GM18517 (cell line): ENCODE measurements at regions not wholly inside any gene's neighbourhood (a gene's known extent, or its start where the extent isn't known, plus 50 kb on each side); places are given as distances from the start of the nearest gene placed in this dataset.
"Not testable (repeated sequence)": the region's sequence is repeated elsewhere in the genome, so short reads cannot be mapped to it uniquely, and the experiment has no call there.

Experiments
- ATAC-seq: cut with Tn5 transposase; IDR thresholded peaks from one replicate; pipeline ENCODE4 v1.9.1; 2021; ENCODE audit warnings: mild to moderate bottlenecking, moderate library complexity; ENCODE audit not compliant: unreplicated experiment

DNA sequence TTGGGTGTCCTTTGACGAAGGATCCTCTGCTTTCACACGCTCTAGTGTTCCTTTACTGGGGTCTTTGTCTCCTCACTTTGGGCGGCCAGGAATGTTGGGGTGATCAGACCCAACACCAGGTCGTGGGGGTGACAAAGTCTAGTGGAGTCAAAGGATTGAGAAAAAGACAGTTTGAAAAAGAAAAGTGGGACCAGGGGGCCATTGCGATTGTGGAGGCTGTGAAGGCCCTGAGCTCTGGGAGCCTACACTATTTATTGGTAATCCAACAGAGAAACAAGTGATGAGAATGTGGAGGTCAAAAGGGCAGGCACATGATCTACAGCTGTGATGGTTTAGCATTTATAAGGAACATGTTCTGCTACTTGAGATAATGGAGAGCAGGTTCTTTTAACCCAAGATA lies 287.1 kb upstream of the MTPN start:
- not testable (repeated sequence) for ATAC-seq

DNA sequence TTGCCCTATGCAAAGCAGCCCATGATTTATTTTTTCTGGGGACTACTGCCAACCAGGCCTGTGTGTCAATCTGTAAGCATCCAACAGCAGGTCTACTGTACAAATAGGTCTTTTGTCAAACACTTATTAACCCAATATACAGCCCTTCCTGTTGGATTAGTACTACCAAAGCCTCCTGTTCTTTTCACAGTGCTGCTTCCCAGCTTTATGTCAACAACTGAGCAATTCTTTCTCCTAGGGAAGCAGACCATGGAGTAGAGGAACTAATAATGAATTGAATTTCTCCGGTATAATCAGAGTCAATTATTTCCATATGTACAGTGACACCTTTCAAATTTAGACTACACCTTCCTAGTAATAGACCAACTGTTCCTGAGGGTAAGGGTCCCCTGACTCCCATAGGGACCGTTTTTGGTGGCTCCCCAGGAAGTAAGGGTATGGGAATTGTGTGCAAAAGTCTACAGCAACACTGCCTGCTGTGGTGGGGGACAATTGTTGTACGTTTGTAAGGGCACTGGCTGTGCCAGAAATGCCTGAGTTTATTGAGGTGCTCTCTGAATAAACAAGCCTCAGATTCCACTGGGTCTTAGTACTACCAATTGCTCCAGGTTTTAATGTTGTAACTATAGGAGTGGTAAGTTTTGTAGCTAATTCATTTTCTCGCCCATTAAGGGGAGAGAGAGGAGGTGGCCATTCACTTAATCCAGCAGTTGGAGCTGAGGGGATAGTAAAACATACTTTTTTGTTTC lies 286.1 kb upstream of the MTPN start:
- not testable (repeated sequence) for ATAC-seq

DNA sequence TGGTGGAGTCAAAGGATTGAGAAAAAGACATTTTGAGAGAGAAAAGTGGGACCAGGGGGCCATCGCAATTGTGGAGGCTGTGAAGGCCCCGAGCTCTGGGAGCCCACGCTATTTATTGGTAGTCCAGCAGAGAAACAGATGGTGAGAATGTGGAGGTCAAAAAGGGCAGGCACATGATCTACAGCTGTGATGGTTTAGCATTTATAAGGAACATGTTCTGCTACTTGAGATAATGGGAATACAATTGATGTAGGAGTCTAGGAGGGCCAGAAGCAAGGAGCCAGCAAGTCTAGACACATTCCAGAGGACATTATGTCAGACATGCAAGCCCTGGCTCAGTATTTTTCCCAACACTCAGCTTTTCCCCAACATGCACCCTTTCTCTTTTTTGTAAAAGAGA lies 283.4 kb upstream of the MTPN start:
- ATAC-seq, result not testable (repeated sequence)

DNA sequence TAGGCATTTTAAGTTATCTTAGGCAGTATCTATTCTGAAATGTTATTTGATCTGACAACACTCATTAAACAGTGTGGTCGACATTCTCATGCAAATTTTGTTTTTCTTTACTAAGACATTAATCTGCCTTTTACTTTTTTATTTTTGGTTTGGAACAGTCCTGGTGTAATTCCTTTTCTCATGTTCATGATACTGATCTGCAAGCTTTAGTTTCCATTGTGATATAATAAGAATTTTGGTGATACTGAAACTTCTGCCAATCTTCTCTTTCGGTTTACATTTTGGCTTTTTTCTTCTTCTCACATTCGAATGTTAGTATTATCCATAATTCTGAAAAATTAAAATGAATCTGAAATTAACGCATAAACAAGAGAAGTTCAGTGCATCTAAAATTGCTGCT lies 281.9 kb upstream of the MTPN start:
- no peak for ATAC-seq

DNA sequence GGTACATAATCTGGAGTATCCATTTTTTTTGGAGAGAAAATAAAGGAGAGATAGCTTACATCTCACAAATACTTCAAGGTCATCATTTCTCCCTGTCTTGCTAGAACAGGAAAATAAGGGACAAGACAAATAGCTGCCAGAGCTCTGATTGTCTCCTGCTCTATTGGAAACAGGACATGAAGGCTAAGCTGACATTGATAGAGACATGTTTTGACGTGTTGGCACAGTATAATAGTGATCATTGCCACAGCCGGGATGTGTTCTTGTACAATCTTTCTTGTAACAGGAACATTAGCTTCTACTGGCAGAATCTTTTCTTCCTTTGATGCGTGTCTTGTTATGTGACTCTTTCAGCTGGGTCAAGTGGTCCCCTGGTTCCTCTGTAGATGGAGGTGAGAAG lies 279.3 kb upstream of the MTPN start:
- ATAC-seq, result no peak

DNA sequence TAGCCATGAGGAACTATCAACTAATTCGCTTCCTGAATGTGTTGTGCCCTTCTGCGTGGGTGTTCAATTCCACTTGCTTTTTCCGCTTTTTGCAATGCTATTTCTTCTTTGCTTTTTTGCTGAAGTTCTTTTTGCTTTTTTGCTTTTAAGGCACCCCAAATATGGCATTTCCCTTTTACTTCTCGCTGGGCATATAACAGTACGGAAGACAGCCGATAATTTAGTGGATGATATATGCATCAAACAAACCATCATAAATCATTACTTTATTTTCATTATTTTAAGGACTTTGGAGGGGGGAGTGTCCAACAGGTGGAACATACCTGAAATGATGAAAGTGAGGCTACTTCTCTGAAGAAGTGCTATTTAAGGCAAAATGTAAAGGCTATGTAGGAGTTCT lies 277.0 kb upstream of the MTPN start:
- ATAC-seq, result no peak

DNA sequence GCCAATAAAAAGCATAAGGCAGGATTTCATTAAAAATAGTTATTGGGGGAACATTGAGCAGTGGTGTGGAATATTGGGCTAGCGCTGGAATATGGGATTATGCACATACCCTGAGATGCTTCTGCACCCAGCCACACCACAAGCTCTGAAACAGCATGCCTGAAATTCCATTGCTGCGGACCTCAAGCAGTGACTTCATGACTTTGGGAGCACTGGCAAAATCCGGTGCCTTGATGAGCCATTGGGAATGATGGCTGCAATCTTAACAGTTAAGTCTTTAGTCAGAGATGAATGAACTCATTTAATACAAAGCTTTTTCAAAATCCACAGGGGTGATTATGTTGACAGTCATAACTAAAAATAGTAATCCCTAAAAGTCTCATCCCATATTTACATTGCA lies 274.7 kb upstream of the MTPN start:
- no peak for ATAC-seq

DNA sequence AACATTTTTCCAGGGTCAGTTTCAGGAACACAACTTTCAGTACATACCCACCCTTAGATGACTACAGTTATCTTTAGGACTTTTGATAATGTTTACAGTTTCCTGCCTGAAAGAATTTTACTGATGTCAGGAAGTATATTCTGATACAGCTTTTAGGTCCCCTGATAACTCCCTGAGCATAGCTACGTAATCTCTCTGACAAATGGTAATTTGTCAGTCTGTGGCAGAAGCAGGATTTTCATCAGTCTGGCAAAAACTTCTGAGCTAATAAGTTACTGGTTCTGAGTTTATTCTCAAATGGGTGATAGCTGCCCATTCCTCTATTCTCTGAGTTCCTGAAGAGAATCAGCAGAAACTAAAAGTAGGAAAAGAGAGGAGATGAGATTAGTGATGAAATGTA lies 270.1 kb upstream of the MTPN start:
- no peak for ATAC-seq

DNA sequence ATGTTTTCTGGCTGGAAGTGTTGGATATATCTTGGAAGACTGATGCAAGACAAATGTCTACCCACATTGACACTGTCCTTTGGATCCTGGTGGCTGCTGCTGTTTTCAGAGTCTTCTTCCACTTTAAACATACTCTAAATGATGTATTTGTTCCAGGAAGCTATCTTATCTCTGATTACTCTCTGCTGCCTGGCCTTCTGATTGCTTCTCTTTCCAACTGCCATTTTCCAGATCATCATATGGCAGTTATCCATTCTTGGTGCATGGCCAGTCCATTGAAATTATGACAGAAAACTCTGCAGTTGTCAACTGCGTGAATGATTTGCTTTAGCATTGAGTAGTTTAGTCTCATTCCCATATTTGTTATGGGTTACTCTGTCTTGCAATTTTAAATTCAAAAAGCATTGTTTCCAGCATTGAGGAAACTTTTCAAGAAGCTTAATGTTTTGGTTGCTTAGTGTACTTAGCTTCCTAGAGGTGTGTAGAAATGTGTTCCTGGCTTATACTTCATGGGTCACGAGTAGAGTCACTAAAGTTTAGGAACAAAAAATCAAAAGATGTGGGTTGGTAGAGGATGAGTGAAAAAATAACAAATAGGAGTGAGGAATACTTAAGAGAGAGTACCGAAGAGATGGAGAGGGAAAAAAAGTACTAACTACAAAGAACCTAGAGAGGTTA lies 268.3 kb upstream of the MTPN start:
- no peak for ATAC-seq

DNA sequence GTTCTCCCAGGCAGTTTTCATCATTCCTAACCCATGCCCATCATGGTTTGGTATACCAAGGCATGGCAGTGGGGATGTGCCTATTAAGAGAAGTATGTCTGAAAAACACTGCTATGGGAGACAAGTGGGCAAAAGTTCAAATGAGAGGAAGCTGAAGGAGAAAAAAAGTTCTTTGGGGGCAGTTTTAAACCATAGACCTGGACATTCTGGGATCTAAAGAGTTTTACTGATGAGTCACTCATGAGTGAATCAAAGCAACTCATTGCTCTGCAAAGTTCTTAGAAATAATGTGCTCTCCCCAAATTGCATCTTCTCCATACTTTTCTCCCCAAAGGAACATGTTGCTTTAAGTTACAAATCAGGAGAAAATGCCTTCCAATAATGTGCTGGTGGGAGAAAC lies 256.9 kb upstream of the MTPN start:
- no peak for ATAC-seq

DNA sequence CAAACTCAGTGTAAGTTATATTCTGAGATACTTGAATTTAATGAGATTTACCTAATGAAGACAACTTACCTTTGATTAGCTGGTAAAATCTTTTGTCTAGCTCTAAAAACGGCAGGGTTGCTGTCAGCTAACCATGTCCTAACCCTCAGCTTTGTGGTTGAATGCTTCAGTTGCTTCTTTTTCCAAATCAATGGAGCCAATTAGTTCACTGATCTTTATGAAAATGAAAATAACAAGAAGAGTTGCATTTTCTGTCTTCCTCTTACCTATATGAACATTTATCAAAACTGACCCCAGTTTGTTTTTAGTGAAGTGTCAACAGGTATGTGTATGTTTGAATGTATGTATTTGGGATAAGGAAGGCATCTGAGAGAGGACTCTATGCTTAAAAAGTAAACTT lies 253.1 kb upstream of the MTPN start:
- ATAC-seq, result no peak

DNA sequence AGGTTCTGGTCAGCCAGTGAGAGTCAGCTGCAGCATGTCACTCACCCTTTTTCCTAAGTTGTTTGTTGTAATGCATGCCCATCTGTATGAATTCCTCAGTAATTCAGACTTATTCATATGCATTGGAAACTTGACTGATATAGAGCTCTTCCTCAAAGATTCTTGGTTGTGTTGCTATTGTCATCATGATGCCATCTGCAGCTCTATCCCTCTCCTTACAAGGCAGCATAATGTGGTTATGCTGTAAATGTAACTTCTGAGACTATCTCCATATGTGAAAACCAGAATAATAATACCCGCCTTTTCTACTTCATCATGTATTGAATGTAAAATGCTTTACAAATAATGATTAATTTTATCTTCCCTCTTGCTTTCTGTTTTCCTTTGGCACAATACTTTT lies 252.6 kb upstream of the MTPN start:
- no peak for ATAC-seq

DNA sequence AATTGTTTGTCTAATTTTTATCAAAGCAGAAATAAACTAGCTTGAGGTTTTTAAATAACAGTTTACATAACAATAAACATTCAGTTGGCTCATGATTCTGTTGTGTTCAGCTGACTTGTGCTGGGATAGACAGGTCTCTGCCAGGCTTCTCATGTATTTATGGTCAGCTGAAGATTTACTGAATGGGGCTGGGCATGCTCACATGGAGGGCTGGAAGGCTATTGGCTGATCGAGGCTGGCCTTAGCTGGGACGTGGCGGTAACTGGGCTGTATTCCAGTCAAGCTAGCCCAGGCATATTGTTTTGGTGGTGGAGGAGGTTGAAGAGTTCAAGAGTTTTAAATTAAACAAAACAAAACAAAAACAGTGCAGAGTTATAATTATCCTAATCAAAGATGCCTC lies 251.0 kb upstream of the MTPN start:
- no peak for ATAC-seq

DNA sequence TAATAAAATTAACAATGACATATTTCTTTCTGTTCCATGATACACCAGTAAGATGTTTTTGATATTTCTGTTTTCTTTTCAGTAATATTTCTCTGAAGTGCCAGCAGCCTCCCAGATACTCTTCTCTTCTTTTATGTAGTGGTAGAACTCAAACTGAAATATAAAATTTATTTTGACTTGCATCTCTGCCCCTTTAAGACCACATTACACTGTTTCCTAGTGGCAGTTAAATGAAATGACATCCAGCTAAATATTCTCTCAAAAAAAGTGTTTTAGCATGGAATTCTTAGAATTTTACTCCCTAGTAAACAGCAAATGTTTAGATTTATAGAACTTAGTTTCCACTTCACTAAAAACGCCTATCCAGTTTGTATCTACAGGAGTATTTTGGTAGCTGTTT lies 237.2 kb upstream of the MTPN start:
- ATAC-seq, result no peak

DNA sequence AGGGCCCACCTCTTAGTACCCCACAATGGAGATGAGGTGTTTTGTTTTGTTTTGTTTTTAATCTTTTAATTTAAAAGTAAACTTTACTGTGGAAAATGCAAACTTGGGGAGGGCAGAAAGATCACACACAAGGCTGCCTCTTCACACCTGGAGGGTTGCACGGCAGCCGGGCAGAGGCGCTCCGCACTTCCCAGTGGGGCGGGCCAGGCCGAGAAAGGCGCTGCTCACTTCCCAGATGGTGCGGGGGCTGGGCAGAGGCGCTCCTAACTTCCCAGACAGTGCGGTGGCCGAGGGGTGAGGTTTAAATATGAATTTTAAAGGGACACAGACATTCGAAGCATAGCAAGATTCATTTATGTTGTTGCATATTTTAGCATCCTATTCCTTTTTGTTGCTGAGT lies 235.9 kb upstream of the MTPN start:
- no peak for ATAC-seq

DNA sequence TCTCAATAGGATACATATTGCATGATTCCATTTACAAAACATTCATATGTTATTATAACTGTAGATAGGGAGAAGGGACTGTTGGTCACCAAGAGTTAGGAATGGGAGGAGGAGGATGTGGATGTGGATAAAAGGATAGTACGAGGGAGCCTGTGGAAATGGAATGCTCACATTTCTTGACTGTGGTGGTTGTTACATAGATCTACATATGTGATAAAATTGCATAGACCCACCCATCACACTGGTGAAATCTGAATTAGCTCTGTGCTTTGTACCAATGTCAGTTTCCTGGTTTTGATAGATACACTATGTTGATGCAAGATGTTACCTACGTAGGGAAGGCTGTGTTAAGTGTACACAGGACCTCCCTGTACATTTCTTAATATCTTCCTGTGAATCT lies 233.5 kb upstream of the MTPN start:
- no peak for ATAC-seq

DNA sequence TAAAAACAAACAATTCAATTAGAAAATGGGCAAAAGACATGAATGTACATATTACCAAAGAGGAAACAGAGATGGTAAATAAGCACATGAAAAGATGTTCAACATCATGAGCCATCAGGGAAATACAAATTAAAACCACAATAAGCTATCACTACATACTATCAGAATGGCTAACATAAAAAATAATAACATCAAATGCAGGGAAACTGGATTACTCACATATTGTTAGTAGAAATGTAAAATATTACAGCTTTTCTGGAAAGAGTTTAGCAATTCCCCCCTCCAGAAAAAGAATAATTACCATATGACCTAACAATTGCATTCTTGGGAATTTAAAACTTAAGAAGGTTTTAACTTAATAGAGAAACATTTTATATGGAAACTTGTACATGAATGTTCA lies 232.9 kb upstream of the MTPN start:
- no peak for ATAC-seq

DNA sequence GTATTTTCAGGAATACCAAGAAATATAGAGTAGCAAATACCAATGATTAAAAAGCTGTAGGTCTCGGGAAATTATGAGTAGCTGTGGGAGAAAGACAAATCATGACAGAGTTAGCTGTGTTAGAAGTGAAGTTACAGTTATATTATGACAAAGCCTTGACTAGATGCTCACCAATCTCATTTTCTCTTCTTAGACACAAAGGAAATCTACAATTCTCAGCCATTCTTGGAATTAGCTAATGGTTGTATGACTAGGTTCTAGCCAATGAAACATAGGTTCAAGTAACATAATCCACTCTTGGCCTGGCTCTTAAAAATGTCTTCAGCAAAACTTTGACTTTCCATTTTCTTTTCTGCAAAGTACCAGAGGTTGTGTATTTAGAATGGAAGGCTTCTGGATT lies 228.8 kb upstream of the MTPN start:
- ATAC-seq, result no peak

DNA sequence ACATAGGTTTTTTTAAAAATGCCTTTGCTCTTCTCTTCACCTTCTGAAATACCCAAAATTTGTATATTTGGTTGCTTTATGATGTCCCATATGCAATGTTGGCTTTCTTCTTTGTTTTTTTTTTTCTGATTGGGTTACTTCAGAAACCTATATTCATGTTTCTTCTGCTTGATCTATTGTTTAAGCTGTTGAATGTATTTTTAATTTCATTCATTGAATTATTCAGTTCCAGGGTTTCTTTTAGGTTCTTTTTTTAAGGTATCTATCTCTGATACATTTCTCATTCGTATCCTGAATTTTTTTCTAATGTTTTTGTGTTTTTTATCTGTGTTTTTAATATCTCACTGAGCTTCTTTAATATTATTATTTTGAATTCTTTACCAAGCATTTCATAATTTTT lies 221.0 kb upstream of the MTPN start:
- no peak for ATAC-seq

DNA sequence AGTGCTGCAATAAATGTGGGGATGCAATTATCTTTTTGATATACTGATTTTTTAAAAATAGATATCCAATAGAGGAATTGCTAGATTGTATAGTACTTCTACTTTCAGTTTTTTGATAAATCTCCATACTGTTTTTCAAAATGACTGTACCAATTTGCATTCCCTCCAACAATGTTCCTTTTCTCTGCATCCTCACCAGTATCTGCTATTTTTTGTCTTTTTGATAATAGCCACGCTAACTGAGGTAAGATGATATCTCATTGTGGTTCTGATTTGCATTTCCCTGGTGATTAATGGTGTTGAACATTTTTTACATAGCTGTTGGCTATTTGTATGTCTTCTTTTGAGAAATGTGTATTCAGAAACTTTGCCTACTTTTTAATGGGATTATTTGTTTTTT lies 217.7 kb upstream of the MTPN start:
- ATAC-seq, result no peak

DNA sequence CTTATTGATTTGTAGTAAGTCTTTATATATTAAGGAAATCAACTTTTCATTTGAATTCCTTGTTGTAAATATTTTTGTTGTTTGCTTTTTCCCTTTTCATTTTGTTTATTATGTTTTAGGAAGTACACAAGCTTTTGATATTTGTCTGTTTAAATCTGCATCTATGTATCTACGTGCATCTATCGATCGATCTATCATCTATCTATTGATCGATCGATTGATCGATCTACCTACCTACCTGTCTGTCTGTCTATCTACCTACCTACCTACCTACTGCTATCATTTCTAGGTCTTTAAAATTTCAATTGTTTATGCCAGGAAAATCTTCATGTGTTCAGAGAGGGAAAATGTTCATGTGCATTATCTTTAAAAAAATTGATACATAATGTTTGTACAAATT lies 216.8 kb upstream of the MTPN start:
- ATAC-seq, result no peak

DNA sequence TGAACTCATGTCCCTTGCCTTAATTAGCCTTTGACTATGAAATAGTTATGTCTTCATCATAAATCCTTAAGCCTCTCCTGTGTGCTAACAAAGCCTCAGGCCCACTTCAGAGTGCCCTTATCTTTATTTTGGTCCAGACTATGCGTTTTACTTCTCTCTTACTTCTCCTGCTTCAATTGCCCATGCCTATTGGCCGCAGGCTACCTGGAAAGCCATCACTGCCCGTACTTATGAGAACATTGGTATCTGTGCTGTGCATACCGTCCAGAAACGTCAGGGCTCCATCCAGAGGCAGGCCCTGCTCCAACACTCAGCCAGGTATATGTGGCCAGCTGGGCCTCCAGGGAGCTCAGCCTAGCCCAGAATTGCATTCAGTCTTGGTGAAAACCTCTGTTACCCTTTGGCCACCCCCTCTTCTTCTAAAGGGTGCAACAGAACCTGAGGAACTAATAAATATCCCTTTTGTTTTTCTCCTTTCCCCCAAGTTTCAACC lies 212.4 kb upstream of the MTPN start:
- ATAC-seq, result no peak

DNA sequence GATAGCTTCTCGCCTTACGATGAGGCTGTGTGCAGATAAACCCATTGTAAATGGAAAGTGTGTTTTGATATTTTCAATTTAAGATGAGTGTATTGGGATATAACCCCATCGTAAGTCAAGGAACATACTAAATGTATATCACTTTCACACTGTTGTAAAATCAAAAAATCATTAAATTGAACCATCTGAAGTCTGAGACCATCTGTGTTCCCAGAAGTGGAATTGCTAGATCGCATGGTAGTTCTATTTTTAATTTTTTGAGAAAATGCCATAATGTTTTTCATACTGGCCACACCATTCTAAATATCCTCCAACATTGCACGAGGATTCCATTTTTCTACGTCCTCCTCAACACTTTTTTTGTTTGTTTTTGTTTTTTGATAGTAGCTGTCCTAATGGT lies 209.1 kb upstream of the MTPN start:
- ATAC-seq, result no peak
